ENCODE measurements at regions not wholly inside any gene's neighbourhood (a gene's known extent, or its start where the extent isn't known, plus 50 kb on each side); places are given as distances from the start of the nearest gene placed in this dataset.
"Not testable (repeated sequence)": the region's sequence is repeated elsewhere in the genome, so short reads cannot be mapped to it uniquely, and the experiment has no call there.

- H3K4me3 ChIP-seq (ENCODE audit: insufficient read depth, low read depth, low read length) = no peak overlapping the region
- no peaks in the 10 kb centered on the region for H3K36me3 ChIP-seq (ENCODE audit: control insufficient read depth, insufficient read depth, low read length)
- WGBS, 2 experiments = 93 to 94% methylated on average over 8 of the region's 8 CpGs
- peaks cover 3% of the 10 kb centered on the region for H3K4me1 ChIP-seq (ENCODE audit: control insufficient read depth, insufficient read depth, low read length)
- H3K9me3 ChIP-seq (ENCODE audit: control insufficient read depth, low read length) = no peaks in the 10 kb centered on the region
- H3K27me3 ChIP-seq (ENCODE audit: control insufficient read depth, insufficient read depth, low read length, poor library complexity, severe bottlenecking) = no peaks in the 10 kb centered on the region
- H3K27ac ChIP-seq (ENCODE audit: insufficient read depth, low read depth, low read length, poor library complexity, severe bottlenecking) = no peak overlapping the region
These were observed 170.6 kb downstream of the URI1 start for GRCh38 chr19:30112666-30113065.

- H3K27ac ChIP-seq (ENCODE audit: insufficient read depth, low read depth, low read length, poor library complexity, severe bottlenecking) = no peak overlapping the region
- H3K36me3 ChIP-seq (ENCODE audit: control insufficient read depth, insufficient read depth, low read length) = no peaks in the 10 kb centered on the region
- no peaks in the 10 kb centered on the region for H3K9me3 ChIP-seq (ENCODE audit: control insufficient read depth, low read length)
- H3K4me1 ChIP-seq (ENCODE audit: control insufficient read depth, insufficient read depth, low read length) = peaks cover 3% of the 10 kb centered on the region
- H3K4me3 ChIP-seq (ENCODE audit: insufficient read depth, low read depth, low read length) = no peak overlapping the region
- H3K27me3 ChIP-seq (ENCODE audit: control insufficient read depth, insufficient read depth, low read length, poor library complexity, severe bottlenecking) = no peaks in the 10 kb centered on the region
- WGBS, 2 experiments = 31 to 41% methylated on average over 4 to 5 of the region's 5 CpGs
These were observed 171.1 kb downstream of the URI1 start for GRCh38 chr19:30113186-30113585.

- not testable (repeated sequence) for H3K27me3 ChIP-seq (ENCODE audit: control insufficient read depth, insufficient read depth, low read length, poor library complexity, severe bottlenecking); H3K4me1 ChIP-seq (ENCODE audit: control insufficient read depth, insufficient read depth, low read length); H3K27ac ChIP-seq (ENCODE audit: insufficient read depth, low read depth, low read length, poor library complexity, severe bottlenecking); H3K4me3 ChIP-seq (ENCODE audit: insufficient read depth, low read depth, low read length); H3K9me3 ChIP-seq (ENCODE audit: control insufficient read depth, low read length); H3K36me3 ChIP-seq (ENCODE audit: control insufficient read depth, insufficient read depth, low read length)
- WGBS, 2 experiments = 93 to 94% methylated on average over 4 to 5 of the region's 5 CpGs
These were observed 172.1 kb downstream of the URI1 start for GRCh38 chr19:30114095-30114494.

DNA sequence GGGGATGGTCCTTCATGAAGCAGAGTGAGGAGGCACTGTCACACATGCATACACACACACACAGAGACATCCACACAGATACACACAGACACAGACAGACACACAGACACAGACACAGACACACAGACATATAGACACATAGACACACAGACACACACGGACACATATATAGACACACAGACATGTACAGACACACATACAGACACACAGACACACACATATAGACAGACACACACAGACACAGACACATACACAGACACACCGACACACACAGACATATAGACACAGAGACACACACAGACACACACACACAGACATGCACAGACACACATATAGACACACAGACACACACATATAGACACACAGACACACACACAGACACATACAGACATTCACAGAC, 173.9 kb downstream of the URI1 start:
- H3K27me3 ChIP-seq (ENCODE audit: control insufficient read depth, insufficient read depth, low read length, poor library complexity, severe bottlenecking) = no peaks in the 10 kb centered on the region
- no peak overlapping the region for H3K4me3 ChIP-seq (ENCODE audit: insufficient read depth, low read depth, low read length)
- H3K27ac ChIP-seq (ENCODE audit: insufficient read depth, low read depth, low read length, poor library complexity, severe bottlenecking) = no peak overlapping the region
- WGBS, 2 experiments = 88 to 89% methylated on average over 2 of the region's 2 CpGs
- peaks cover 3% of the 10 kb centered on the region for H3K4me1 ChIP-seq (ENCODE audit: control insufficient read depth, insufficient read depth, low read length)
- H3K9me3 ChIP-seq (ENCODE audit: control insufficient read depth, low read length) = no peaks in the 10 kb centered on the region
- no peaks in the 10 kb centered on the region for H3K36me3 ChIP-seq (ENCODE audit: control insufficient read depth, insufficient read depth, low read length)

DNA sequence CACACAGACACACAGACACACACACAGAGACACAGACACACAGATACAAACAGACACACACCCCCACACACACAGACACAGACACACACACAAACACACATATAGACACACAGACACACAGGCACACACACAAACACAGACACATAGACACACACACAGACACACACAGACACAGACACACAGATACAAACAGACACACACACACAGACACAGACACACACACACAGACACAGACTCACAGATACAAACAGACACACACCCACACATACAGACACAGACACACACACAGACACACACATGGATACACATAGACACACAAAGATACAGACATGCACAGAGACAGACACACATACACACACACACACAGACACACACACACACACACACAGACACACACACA, 174.5 kb downstream of the URI1 start:
- H3K4me1 ChIP-seq (ENCODE audit: control insufficient read depth, insufficient read depth, low read length) = peaks cover 3% of the 10 kb centered on the region
- H3K27me3 ChIP-seq (ENCODE audit: control insufficient read depth, insufficient read depth, low read length, poor library complexity, severe bottlenecking) = no peaks in the 10 kb centered on the region
- H3K36me3 ChIP-seq (ENCODE audit: control insufficient read depth, insufficient read depth, low read length) = no peaks in the 10 kb centered on the region
- no peaks in the 10 kb centered on the region for H3K9me3 ChIP-seq (ENCODE audit: control insufficient read depth, low read length)
- H3K4me3 ChIP-seq (ENCODE audit: insufficient read depth, low read depth, low read length) = no peak overlapping the region
- H3K27ac ChIP-seq (ENCODE audit: insufficient read depth, low read depth, low read length, poor library complexity, severe bottlenecking) = no peak overlapping the region

DNA sequence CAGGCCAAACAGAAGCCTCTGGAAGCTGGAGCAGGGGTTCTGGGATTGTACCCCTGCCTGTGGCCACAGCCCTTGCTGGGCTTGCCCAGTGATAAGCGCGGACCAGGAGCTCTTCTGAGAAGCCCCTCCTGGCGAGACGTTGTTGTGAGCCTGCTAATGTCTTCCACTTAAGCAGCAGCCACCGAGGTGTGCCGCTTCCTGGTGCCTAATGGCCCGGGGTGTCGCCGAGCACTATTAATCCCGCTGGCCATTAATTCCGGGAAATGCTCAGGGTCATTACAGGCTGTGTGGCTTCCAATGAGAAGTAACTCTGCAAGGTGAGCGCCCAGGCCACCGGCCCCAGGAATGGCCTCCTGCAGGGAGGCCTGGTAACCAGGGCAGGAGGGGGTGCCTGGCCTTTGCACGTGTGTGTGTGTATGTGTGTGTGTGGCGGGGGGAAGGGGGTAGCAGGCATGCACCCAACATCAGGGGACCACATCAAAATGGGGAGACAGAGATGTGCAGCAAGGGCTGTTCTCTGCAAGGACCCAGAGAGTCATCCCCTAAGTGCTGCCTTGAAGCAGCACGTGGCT, 175.0 kb downstream of the URI1 start:
- WGBS, 2 experiments = 86 to 88% methylated on average over 16 of the region's 16 CpGs
- H3K27me3 ChIP-seq (ENCODE audit: control insufficient read depth, insufficient read depth, low read length, poor library complexity, severe bottlenecking) = no peaks in the 10 kb centered on the region
- no peak overlapping the region for H3K27ac ChIP-seq (ENCODE audit: insufficient read depth, low read depth, low read length, poor library complexity, severe bottlenecking)
- H3K4me1 ChIP-seq (ENCODE audit: control insufficient read depth, insufficient read depth, low read length) = peaks cover 6% of the 10 kb centered on the region
- H3K36me3 ChIP-seq (ENCODE audit: control insufficient read depth, insufficient read depth, low read length) = no peaks in the 10 kb centered on the region
- H3K4me3 ChIP-seq (ENCODE audit: insufficient read depth, low read depth, low read length) = no peak overlapping the region
- H3K9me3 ChIP-seq (ENCODE audit: control insufficient read depth, low read length) = no peaks in the 10 kb centered on the region

GRCh38 chr19:30117636-30118145, 175.7 kb downstream of the URI1 start:
- Histone ChIP-seq H3K27me3 (ENCODE audit: control insufficient read depth, insufficient read depth, low read length, poor library complexity, severe bottlenecking) (no peaks in the 10 kb centered on the region), H3K36me3 (ENCODE audit: control insufficient read depth, insufficient read depth, low read length) (no peaks in the 10 kb centered on the region), H3K9me3 (ENCODE audit: control insufficient read depth, low read length) (no peaks in the 10 kb centered on the region), H3K4me3 (ENCODE audit: insufficient read depth, low read depth, low read length) (no peak overlapping the region), H3K27ac (ENCODE audit: insufficient read depth, low read depth, low read length, poor library complexity, severe bottlenecking) (no peak overlapping the region), H3K4me1 (ENCODE audit: control insufficient read depth, insufficient read depth, low read length) (peaks cover 8% of the 10 kb centered on the region)
- WGBS, 2 experiments = 92 to 96% methylated on average over 12 of the region's 12 CpGs

DNA sequence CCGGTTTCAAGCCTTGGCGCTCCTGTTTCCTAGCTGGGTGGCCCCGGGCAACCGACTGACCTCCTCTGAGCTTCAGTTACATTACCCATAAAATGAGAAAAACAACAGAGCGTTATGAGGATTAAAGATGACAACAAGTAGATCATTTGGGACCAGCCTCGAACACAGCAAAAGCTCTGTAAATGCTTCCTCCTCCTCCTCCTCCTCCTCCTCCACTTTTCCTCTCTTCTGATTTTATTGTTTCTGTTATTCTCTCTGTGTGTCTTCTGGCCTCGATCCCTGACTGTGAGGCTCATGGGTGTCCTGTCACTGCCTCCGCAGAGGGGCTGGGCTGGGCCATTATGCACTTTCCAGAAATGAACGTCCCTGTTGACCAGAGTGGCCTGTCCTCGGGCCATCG, 176.2 kb downstream of the URI1 start:
- Histone ChIP-seq H3K27ac (ENCODE audit: insufficient read depth, low read depth, low read length, poor library complexity, severe bottlenecking) (no peak overlapping the region), H3K4me3 (ENCODE audit: insufficient read depth, low read depth, low read length) (no peak overlapping the region), H3K36me3 (ENCODE audit: control insufficient read depth, insufficient read depth, low read length) (no peaks in the 10 kb centered on the region), H3K9me3 (ENCODE audit: control insufficient read depth, low read length) (no peaks in the 10 kb centered on the region), H3K4me1 (ENCODE audit: control insufficient read depth, insufficient read depth, low read length) (peaks cover 8% of the 10 kb centered on the region), H3K27me3 (ENCODE audit: control insufficient read depth, insufficient read depth, low read length, poor library complexity, severe bottlenecking) (no peaks in the 10 kb centered on the region)
- 88 to 93% methylated on average over 11 of the region's 11 CpGs for WGBS, 2 experiments

DNA sequence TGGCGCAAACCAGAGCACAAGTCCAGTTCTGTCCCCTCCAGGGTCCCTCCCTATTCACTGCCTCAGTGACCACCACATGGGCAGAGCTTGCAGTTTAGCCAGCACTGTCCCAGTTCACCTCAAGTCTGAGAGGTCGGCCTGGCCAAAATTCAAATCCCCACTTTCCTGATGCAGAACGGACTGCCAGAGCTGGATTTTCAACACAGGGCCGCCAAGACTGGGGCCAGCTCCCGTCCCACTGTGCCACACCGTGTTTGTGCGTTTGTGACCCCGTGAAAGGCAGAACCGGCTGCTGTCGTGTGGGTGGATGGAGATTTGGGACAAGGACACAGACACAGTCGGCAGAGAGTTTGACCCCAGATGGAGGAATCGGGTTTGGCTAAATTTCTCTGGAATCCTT, 176.7 kb downstream of the URI1 start:
- no peaks in the 10 kb centered on the region for H3K27me3 ChIP-seq (ENCODE audit: control insufficient read depth, insufficient read depth, low read length, poor library complexity, severe bottlenecking)
- no peak overlapping the region for H3K4me3 ChIP-seq (ENCODE audit: insufficient read depth, low read depth, low read length)
- 88 to 89% methylated on average over 12 of the region's 12 CpGs for WGBS, 2 experiments
- H3K9me3 ChIP-seq (ENCODE audit: control insufficient read depth, low read length) = no peaks in the 10 kb centered on the region
- no peak overlapping the region for H3K27ac ChIP-seq (ENCODE audit: insufficient read depth, low read depth, low read length, poor library complexity, severe bottlenecking)
- no peaks in the 10 kb centered on the region for H3K36me3 ChIP-seq (ENCODE audit: control insufficient read depth, insufficient read depth, low read length)
- H3K4me1 ChIP-seq (ENCODE audit: control insufficient read depth, insufficient read depth, low read length) = peaks cover 8% of the 10 kb centered on the region

- WGBS, 2 experiments = 89 to 91% methylated on average over 12 of the region's 12 CpGs
- Histone ChIP-seq H3K4me1 (ENCODE audit: control insufficient read depth, insufficient read depth, low read length) (peaks cover 8% of the 10 kb centered on the region), H3K27me3 (ENCODE audit: control insufficient read depth, insufficient read depth, low read length, poor library complexity, severe bottlenecking) (no peaks in the 10 kb centered on the region), H3K9me3 (ENCODE audit: control insufficient read depth, low read length) (no peaks in the 10 kb centered on the region), H3K36me3 (ENCODE audit: control insufficient read depth, insufficient read depth, low read length) (no peaks in the 10 kb centered on the region), H3K27ac (ENCODE audit: insufficient read depth, low read depth, low read length, poor library complexity, severe bottlenecking) (no peak overlapping the region), H3K4me3 (ENCODE audit: insufficient read depth, low read depth, low read length) (no peak overlapping the region)
These were observed 177.3 kb downstream of the URI1 start for GRCh38 chr19:30119180-30119908.

Measured in ectodermal cell (in vitro differentiated cells).